A673 (cell line): ENCODE measurements at regions not wholly inside any gene's neighbourhood (a gene's known extent, or its start where the extent isn't known, plus 50 kb on each side); places are given as distances from the start of the nearest gene placed in this dataset.

ENCODE experiments used
- BruUV-seq: library from RNA; stranded (reverse); fragments of 400-500 nt; replicated peaks from 2 replicates; lab custom pipeline; 2021; lab: Mats Ljungman, UMichigan
- CTCF ChIA-PET: fragments of 300-600 bp; sonication (Branson Sonifier 250); formaldehyde crosslinking; loops from one replicate; lab custom pipeline; 2022; ENCODE audit warnings: antibody characterized with exemption; lab: Charles Lee
- POLR2A ChIA-PET: fragments of 300-600 bp; sonication (Branson Sonifier 250); formaldehyde crosslinking; loops from one replicate; lab custom pipeline; 2022; ENCODE audit warnings: antibody characterized with exemption; ENCODE audit not compliant: low non-redundant PET; lab: Charles Lee
- DNase-seq: peaks from one replicate; pipeline ENCODE4 v3.0.0-alpha.2; 2015; ENCODE audit warnings: low spot score
- H3K27ac ChIP-seq: fragments of 200-600 bp; sonication (generic); 2 replicates; pipeline ENCODE4 v1.5.1; 2016; ENCODE audit warnings: mixed run types, low read depth, mild to moderate bottlenecking, mixed read lengths, antibody characterized with exemption, low read length; ENCODE audit not compliant: poor library complexity, severe bottlenecking
- H3K27me3 ChIP-seq: fragments of 200-600 bp; sonication (generic); replicated peaks from 2 replicates; pipeline ENCODE4 v1.6.1; 2017; ENCODE audit warnings: mixed run types, low read depth, mild to moderate bottlenecking, mixed read lengths, antibody characterized with exemption, low read length; ENCODE audit not compliant: insufficient read depth, poor library complexity
- H3K36me3 ChIP-seq: fragments of 200-600 bp; sonication (generic); 2 replicates; pipeline ENCODE4 v1.6.1; 2016; ENCODE audit warnings: mixed run types, mild to moderate bottlenecking, mixed read lengths, antibody characterized with exemption, low read length; ENCODE audit not compliant: insufficient read depth, poor library complexity, severe bottlenecking
- H3K4me1 ChIP-seq: fragments of 200-600 bp; sonication (generic); 2 replicates; pipeline ENCODE4 v1.6.1; 2017; ENCODE audit warnings: mixed run types, mild to moderate bottlenecking, mixed read lengths, antibody characterized with exemption, low read length; ENCODE audit not compliant: insufficient read depth, poor library complexity, severe bottlenecking
- H3K4me3 ChIP-seq: fragments of 200-600 bp; sonication (generic); 2 replicates; pipeline ENCODE4 v1.5.1; 2016; ENCODE audit warnings: low read depth, mixed run types, mild to moderate bottlenecking, mixed read lengths, low read length; ENCODE audit not compliant: poor library complexity, severe bottlenecking
- H3K9me3 ChIP-seq: fragments of 200-600 bp; sonication (generic); 2 replicates; pipeline ENCODE4 v1.6.1; 2016; ENCODE audit warnings: mixed run types, low read depth, mild to moderate bottlenecking, mixed read lengths, antibody characterized with exemption, low read length; ENCODE audit not compliant: poor library complexity, severe bottlenecking
- CTCF ChIP-seq: fragments of 300-800, 200-600 bp; sonication (generic); conservative IDR thresholded peaks from 2 replicates; pipeline ENCODE4 v1.5.1; 2017; ENCODE audit warnings: low read depth, mild to moderate bottlenecking, antibody characterized with exemption, low read length, moderate library complexity, mixed read lengths
- EZH2 ChIP-seq: fragments of 200-600 bp; sonication (generic); IDR thresholded peaks from 2 replicates; pipeline ENCODE4 v1.6.1; 2017; ENCODE audit warnings: borderline replicate concordance, low read depth, mild to moderate bottlenecking, mixed read lengths, antibody characterized with exemption, low read length; ENCODE audit not compliant: poor library complexity, severe bottlenecking
- intact Hi-C: fragments of 100-400 bp; cut with micrococcal nuclease; formaldehyde crosslinking; loops from one replicate; pipeline ENCODE4 v1.10.0; 2022; ENCODE audit not compliant: unreplicated experiment

- no TSS peak for BruUV-seq
- intact Hi-C loops = no loop called here
Measured at GRCh38 chr3:40858364-40859115, 333.8 kb downstream of the ZNF621 start.

GRCh38 chr3:40862946-40863345, 336.4 kb upstream of the CTNNB1 start:
- H3K9me3 ChIP-seq = no peaks in the 10 kb centered on the region
- H3K27ac ChIP-seq = no peak overlapping the region
- ChIA-PET CTCF (no interaction called here), POLR2A (no interaction called here)
- no peaks in the 10 kb centered on the region for H3K27me3 ChIP-seq
- no peak for TF ChIP-seq CTCF
- TF ChIP-seq EZH2 = no peak
- no peak for DNase-seq
- intact Hi-C loops = no loop called here
- BruUV-seq = no TSS peak
- no peak overlapping the region for H3K4me3 ChIP-seq
- H3K4me1 ChIP-seq = no peaks in the 10 kb centered on the region
- H3K36me3 ChIP-seq = no peaks in the 10 kb centered on the region

More at GRCh38 chr3:40858364-40859115, 333.8 kb downstream of the ZNF621 start:
- Histone ChIP-seq H3K36me3 (no peaks in the 10 kb centered on the region), H3K27me3 (no peaks in the 10 kb centered on the region), H3K9me3 (no peaks in the 10 kb centered on the region), H3K27ac (no peak overlapping the region), H3K4me3 (no peak overlapping the region), H3K4me1 (no peaks in the 10 kb centered on the region)
- TF ChIP-seq CTCF (no peak), EZH2 (no peak)
- CTCF ChIA-PET = no interaction called here
- POLR2A ChIA-PET = no interaction called here
- DNase-seq = no peak

- TF ChIP-seq EZH2 = no peak
- no peak for TF ChIP-seq CTCF
- Histone ChIP-seq H3K9me3 (no peaks in the 10 kb centered on the region), H3K36me3 (no peaks in the 10 kb centered on the region), H3K4me3 (no peak overlapping the region), H3K27me3 (no peaks in the 10 kb centered on the region), H3K4me1 (no peaks in the 10 kb centered on the region), H3K27ac (no peak overlapping the region)
- BruUV-seq = no TSS peak
- intact Hi-C loops = no loop called here
- POLR2A ChIA-PET = no interaction called here
- CTCF ChIA-PET = no interaction called here
- DNase-seq = no peak
Measured at GRCh38 chr3:40864146-40864782, 335.0 kb upstream of the CTNNB1 start.
